MM.1S (cell line): ENCODE measurements at regions not wholly inside any gene's neighbourhood (a gene's known extent, or its start where the extent isn't known, plus 50 kb on each side); places are given as distances from the start of the nearest gene placed in this dataset.

Source experiments
- EZH2 ChIP-seq: fragments of 300-600 bp; sonication (generic); optimal IDR thresholded peaks from 2 replicates; pipeline ENCODE3; 2017; ENCODE audit warnings: low read depth, mild to moderate bottlenecking, antibody characterized with exemption, low read length, mixed read lengths
- EZH2phosphoT487 ChIP-seq: fragments of 300-600 bp; sonication (generic); IDR thresholded peaks from 2 replicates; pipeline ENCODE4 v1.6.1; 2018; ENCODE audit warnings: antibody characterized with exemption, low read length
- TF ChIP-seq, protein P1 (sequence below): fragments of 300-600 bp; sonication (generic); IDR thresholded peaks from 2 replicates; pipeline ENCODE4 v1.5.1; 2016; ENCODE audit warnings: antibody characterized with exemption, low read length, mixed read lengths

DNA sequence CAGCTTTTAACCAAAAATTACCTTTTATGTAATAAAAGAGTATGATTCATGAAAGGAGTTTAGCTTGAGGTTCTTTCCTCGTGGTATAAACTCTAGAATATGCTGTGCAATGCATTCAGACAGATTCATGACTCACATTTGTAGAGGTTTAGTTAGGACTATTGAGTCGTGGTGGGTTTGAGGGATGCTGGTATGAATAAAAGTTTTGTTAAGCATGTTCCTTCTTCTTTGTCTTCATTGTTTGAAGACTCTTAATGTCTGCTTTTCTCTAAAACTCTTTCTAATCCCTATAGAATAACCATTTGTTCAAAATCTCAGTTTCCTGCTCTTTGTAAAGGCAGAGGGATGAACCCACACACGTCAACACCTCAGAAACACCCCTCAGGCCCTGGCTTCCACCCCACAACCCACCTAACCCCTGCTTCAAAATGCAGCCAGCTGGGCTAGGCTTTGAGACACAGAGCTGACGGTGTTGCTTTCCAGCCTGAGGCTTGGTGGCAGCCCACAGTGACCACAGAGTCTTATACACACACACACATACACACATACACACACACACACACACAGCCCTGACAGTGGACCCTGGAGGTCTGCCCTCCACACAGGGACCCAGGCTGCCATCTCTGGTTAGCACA is 69.0 kb upstream of the IRX1 start:
- TF ChIP-seq, protein P1, sequence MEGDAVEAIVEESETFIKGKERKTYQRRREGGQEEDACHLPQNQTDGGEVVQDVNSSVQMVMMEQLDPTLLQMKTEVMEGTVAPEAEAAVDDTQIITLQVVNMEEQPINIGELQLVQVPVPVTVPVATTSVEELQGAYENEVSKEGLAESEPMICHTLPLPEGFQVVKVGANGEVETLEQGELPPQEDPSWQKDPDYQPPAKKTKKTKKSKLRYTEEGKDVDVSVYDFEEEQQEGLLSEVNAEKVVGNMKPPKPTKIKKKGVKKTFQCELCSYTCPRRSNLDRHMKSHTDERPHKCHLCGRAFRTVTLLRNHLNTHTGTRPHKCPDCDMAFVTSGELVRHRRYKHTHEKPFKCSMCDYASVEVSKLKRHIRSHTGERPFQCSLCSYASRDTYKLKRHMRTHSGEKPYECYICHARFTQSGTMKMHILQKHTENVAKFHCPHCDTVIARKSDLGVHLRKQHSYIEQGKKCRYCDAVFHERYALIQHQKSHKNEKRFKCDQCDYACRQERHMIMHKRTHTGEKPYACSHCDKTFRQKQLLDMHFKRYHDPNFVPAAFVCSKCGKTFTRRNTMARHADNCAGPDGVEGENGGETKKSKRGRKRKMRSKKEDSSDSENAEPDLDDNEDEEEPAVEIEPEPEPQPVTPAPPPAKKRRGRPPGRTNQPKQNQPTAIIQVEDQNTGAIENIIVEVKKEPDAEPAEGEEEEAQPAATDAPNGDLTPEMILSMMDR, result no peak
- TF ChIP-seq EZH2phosphoT487 (no peak), EZH2 (no peak)
